Caco-2 (cell line): ENCODE measurements at regions not wholly inside any gene's neighbourhood (a gene's known extent, or its start where the extent isn't known, plus 50 kb on each side); places are given as distances from the start of the nearest gene placed in this dataset.

Experiments used
- BruUV-seq: library from RNA; stranded (reverse); fragments of 400-500 nt; replicated peaks from 2 replicates; lab custom pipeline; 2021; lab: Mats Ljungman, UMichigan
- CTCF ChIA-PET: fragments of 300-600 bp; sonication (Branson Sonifier 250); formaldehyde crosslinking; loops from one replicate; lab custom pipeline; 2022; ENCODE audit warnings: antibody characterized with exemption; lab: Charles Lee
- POLR2A ChIA-PET: fragments of 300-600 bp; sonication (Branson Sonifier 250); formaldehyde crosslinking; loops from one replicate; lab custom pipeline; 2022; ENCODE audit warnings: antibody characterized with exemption; lab: Charles Lee
- DNase-seq, 2 experiments: peaks; one replicate each; pipeline versions ENCODE4 v3.0.0 to v3.0.0-alpha.2; 2020 to 2022
- H3K27me3 ChIP-seq: replicated peaks from 2 replicates; pipeline ENCODE4 v1.6.0; 2011; ENCODE audit warnings: low read length; ENCODE audit not compliant: control insufficient read depth, insufficient read depth
- H3K36me3 ChIP-seq: 2 replicates; pipeline ENCODE4 v1.5.1; 2011; ENCODE audit warnings: low read length; ENCODE audit not compliant: control insufficient read depth, insufficient read depth
- H3K4me1 ChIP-seq: fragments of 250-450 bp; sonication (Bioruptor Pico); 2 replicates; pipeline ENCODE4 v1.5.1; 2020; ENCODE audit warnings: mild to moderate bottlenecking
- H3K4me3 ChIP-seq: 2 replicates; pipeline ENCODE4 v1.5.1; 2011; ENCODE audit warnings: low read depth, mild to moderate bottlenecking, control low read depth, low read length
- H3K9me3 ChIP-seq: fragments of 250-450 bp; sonication (Bioruptor Pico); 2 replicates; pipeline ENCODE4 v1.5.1; 2020; ENCODE audit warnings: mild to moderate bottlenecking, moderate library complexity
- H3K27ac Mint-ChIP-seq: one replicate; pipeline ENCODE4 v1.8.0; 2022; ENCODE audit warnings: mixed read lengths; ENCODE audit not compliant: unreplicated experiment
- H3K27me3 Mint-ChIP-seq: one replicate; pipeline ENCODE4 v1.8.0; 2022; ENCODE audit warnings: mixed read lengths; ENCODE audit not compliant: insufficient read depth, unreplicated experiment
- H3K36me3 Mint-ChIP-seq: one replicate; pipeline ENCODE4 v1.8.0; 2022; ENCODE audit warnings: mild to moderate bottlenecking, mixed read lengths; ENCODE audit not compliant: insufficient read depth, unreplicated experiment
- H3K4me1 Mint-ChIP-seq: one replicate; pipeline ENCODE4 v1.8.0; 2022; ENCODE audit warnings: low read depth, mixed read lengths; ENCODE audit not compliant: unreplicated experiment
- H3K4me3 Mint-ChIP-seq: one replicate; pipeline ENCODE4 v1.8.0; 2022; ENCODE audit warnings: mild to moderate bottlenecking, moderate library complexity, mixed read lengths; ENCODE audit not compliant: unreplicated experiment
- H3K9me3 Mint-ChIP-seq: one replicate; pipeline ENCODE4 v1.8.0; 2022; ENCODE audit warnings: mixed read lengths; ENCODE audit not compliant: unreplicated experiment
- CTCF ChIP-seq, 2 experiments: fragments of 200-600 bp in 1 of 2; IDR thresholded peaks; 1 replicate in 1 of 2; 2 replicates in 1 of 2; pipeline versions ENCODE4 v1.5.1 to v1.8.0; 2011 to 2022; ENCODE audit warnings: antibody characterized with exemption in 1 of 2, control low read depth in 1 of 2, inconsistent platforms in 1 of 2, low read depth in 1 of 2, low read length in 1 of 2, mild to moderate bottlenecking in 1 of 2, moderate library complexity in 1 of 2; ENCODE audit not compliant: insufficient read depth in 1 of 2, severe bottlenecking in 1 of 2, unreplicated experiment in 1 of 2
- intact Hi-C: fragments of 100-400 bp; cut with micrococcal nuclease; formaldehyde crosslinking; loops from one replicate; pipeline ENCODE4 v1.10.0; 2022; ENCODE audit not compliant: unreplicated experiment

GRCh38 chr19:31530781-31531180 lies 181.5 kb upstream of the TSHZ3 start:
- Histone ChIP-seq H3K4me1 (no peaks in the 10 kb centered on the region), H3K36me3 (no peaks in the 10 kb centered on the region), H3K4me3 (no peak overlapping the region), H3K9me3 (peaks cover 5% of the 10 kb centered on the region), H3K27me3 (no peaks in the 10 kb centered on the region)
- Mint-ChIP-seq H3K27me3 (peaks cover 11% of the 10 kb centered on the region), H3K27ac (no peak overlapping the region), H3K4me3 (no peak overlapping the region), H3K4me1 (no peaks in the 10 kb centered on the region), H3K9me3 (peaks cover 6% of the 10 kb centered on the region), H3K36me3 (no peaks in the 10 kb centered on the region)
- BruUV-seq = no TSS peak
- no peak for DNase-seq
- CTCF ChIA-PET = no interaction called here
- TF ChIP-seq CTCF (IDR thresholded peaks at IDR 0.05; ENCODE audit: insufficient read depth in 1 of 2, low read depth in 1 of 2, low read length in 1 of 2, severe bottlenecking in 1 of 2, unreplicated experiment in 1 of 2) = no peak
- POLR2A ChIA-PET = no interaction called here
- intact Hi-C loops = no loop called here

- H3K4me1 ChIP-seq = no peaks in the 10 kb centered on the region
- no peaks in the 10 kb centered on the region for H3K36me3 ChIP-seq
- intact Hi-C loops = no loop called here
- Mint-ChIP-seq H3K27me3 (peaks cover 11% of the 10 kb centered on the region), H3K36me3 (no peaks in the 10 kb centered on the region), H3K4me1 (no peaks in the 10 kb centered on the region), H3K27ac (no peak overlapping the region), H3K4me3 (no peak overlapping the region), H3K9me3 (peaks cover under 1% of the 10 kb centered on the region)
- TF ChIP-seq CTCF (IDR thresholded peaks at IDR 0.05; ENCODE audit: insufficient read depth in 1 of 2, low read depth in 1 of 2, low read length in 1 of 2, severe bottlenecking in 1 of 2, unreplicated experiment in 1 of 2) = no peak
- POLR2A ChIA-PET = no interaction called here
- DNase-seq = no peak
- no peaks in the 10 kb centered on the region for H3K27me3 ChIP-seq
- CTCF ChIA-PET = no interaction called here
- H3K9me3 ChIP-seq = peaks cover under 1% of the 10 kb centered on the region
- H3K4me3 ChIP-seq = no peak overlapping the region
- no TSS peak for BruUV-seq
Measured at GRCh38 chr19:31531326-31531725, 182.1 kb upstream of the TSHZ3 start.

GRCh38 chr19:31532034-31532433 lies 182.8 kb upstream of the TSHZ3 start:
- DNase-seq = no peak
- Mint-ChIP-seq H3K9me3 (no peaks in the 10 kb centered on the region), H3K27me3 (peaks cover 11% of the 10 kb centered on the region), H3K4me1 (no peaks in the 10 kb centered on the region), H3K27ac (no peak overlapping the region), H3K4me3 (no peak overlapping the region), H3K36me3 (no peaks in the 10 kb centered on the region)
- ChIA-PET POLR2A (no interaction called here), CTCF (no interaction called here)
- Histone ChIP-seq H3K27me3 (no peaks in the 10 kb centered on the region), H3K4me3 (no peak overlapping the region), H3K9me3 (no peaks in the 10 kb centered on the region), H3K36me3 (no peaks in the 10 kb centered on the region), H3K4me1 (no peaks in the 10 kb centered on the region)
- intact Hi-C loops = no loop called here
- no TSS peak for BruUV-seq
- no peak for TF ChIP-seq CTCF (IDR thresholded peaks at IDR 0.05; ENCODE audit: insufficient read depth in 1 of 2, low read depth in 1 of 2, low read length in 1 of 2, severe bottlenecking in 1 of 2, unreplicated experiment in 1 of 2)
